Esophagus (tissue), 2 donors: ENCODE measurements at regions not wholly inside any gene's neighbourhood (a gene's known extent, or its start where the extent isn't known, plus 50 kb on each side); places are given as distances from the start of the nearest gene placed in this dataset.

Source experiments
- H3K27ac ChIP-seq, 2 donors: one replicate each; pipeline ENCODE4 v1.5.1; 2013; ENCODE audit warnings: low read depth in 2 of 2, mild to moderate bottlenecking in 2 of 2, inconsistent platforms in 1 of 2, low read length in 1 of 2, moderate library complexity in 1 of 2
- H3K27me3 ChIP-seq, 2 donors: one replicate each; pipeline ENCODE4 v1.6.1; 2013; ENCODE audit warnings: low read length in 2 of 2, control low read depth in 1 of 2, mild to moderate bottlenecking in 1 of 2; ENCODE audit not compliant: insufficient read depth in 2 of 2, control insufficient read depth in 1 of 2
- H3K36me3 ChIP-seq, 2 donors: one replicate each; pipeline ENCODE4 v1.6.1; 2013; ENCODE audit warnings: low read length in 1 of 2; ENCODE audit not compliant: control insufficient read depth in 2 of 2, insufficient read depth in 2 of 2
- H3K4me1 ChIP-seq, 2 donors: one replicate each; pipeline ENCODE4 v1.6.1; 2013; ENCODE audit warnings: low read length in 1 of 2; ENCODE audit not compliant: control insufficient read depth in 2 of 2, insufficient read depth in 2 of 2
- H3K4me3 ChIP-seq, 2 donors: one replicate each; pipeline ENCODE4 v1.5.1; 2013; ENCODE audit warnings: low read length in 2 of 2, mild to moderate bottlenecking in 2 of 2, low read depth in 1 of 2, moderate library complexity in 1 of 2
- H3K9me3 ChIP-seq, 2 donors: one replicate each; pipeline ENCODE4 v1.6.1; 2013; ENCODE audit warnings: mild to moderate bottlenecking in 2 of 2, low read depth in 1 of 2, low read length in 1 of 2, moderate library complexity in 1 of 2; ENCODE audit not compliant: control insufficient read depth in 2 of 2, insufficient read depth in 1 of 2
- WGBS, 2 donors: extraction: QIAGEN DNeasy Blood & Tissue Kit; methylation state at CpG; one replicate each; pipeline ENCODE4 v1.1.7; 2013; 5-methylcytosine and 5-hydroxymethylcytosine counted together
- donor health status: healthy with polysubstance abuse.
- donor health status: Bipolar disorder and iron deficiency.

GRCh38 chr2:30396436-30397232 is 50.4 kb upstream of the LCLAT1 start:
- Histone ChIP-seq H3K36me3 (no peaks in the 10 kb centered on the region), H3K27me3 (no peaks in the 10 kb centered on the region), H3K4me3 (no peak overlapping the region), H3K4me1 (peaks cover 0 to 5% of the 10 kb centered on the region in 2 donors), H3K27ac (no peak overlapping the region), H3K9me3 (no peaks in the 10 kb centered on the region)
- 78 to 81% methylated on average over 4 of the region's 4 CpGs for WGBS, 2 donors
